Kidney tubule cell (primary cell): ENCODE measurements at regions not wholly inside any gene's neighbourhood (a gene's known extent, or its start where the extent isn't known, plus 50 kb on each side); places are given as distances from the start of the nearest gene placed in this dataset.
"Not testable (repeated sequence)": the region's sequence is repeated elsewhere in the genome, so short reads cannot be mapped to it uniquely, and the experiment has no call there.

Experiments
- DNase-seq: peaks from one replicate; pipeline ENCODE4 v3.0.0-alpha.2; 2018; ENCODE audit warnings: low spot score

GRCh38 chr3:90206482-90206881 lies 1099.1 kb downstream of the EPHA3 start:
- DNase-seq: not testable (repeated sequence)

GRCh38 chr3:90207353-90208097 lies 1100.1 kb downstream of the EPHA3 start:
- not testable (repeated sequence) for DNase-seq

DNA sequence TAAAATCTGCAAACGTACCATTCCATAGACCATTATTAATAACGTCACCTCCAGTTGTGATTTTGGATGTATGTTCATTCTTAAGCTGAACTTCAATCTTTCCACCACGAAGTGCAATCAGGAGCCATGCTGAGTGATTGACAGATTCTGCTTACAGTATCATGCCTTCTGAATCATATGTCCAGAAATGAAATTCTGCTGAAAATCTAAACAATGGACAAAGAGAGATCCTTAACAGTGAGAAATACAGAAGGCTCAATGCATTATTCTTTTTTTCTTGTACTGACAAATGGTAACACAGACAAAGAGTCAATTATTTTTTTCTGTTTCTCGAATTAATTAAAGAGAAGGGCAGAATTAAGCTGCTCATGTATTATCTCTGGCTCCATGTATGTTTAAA lies 1114.5 kb downstream of the EPHA3 start:
- no peak for DNase-seq

DNA sequence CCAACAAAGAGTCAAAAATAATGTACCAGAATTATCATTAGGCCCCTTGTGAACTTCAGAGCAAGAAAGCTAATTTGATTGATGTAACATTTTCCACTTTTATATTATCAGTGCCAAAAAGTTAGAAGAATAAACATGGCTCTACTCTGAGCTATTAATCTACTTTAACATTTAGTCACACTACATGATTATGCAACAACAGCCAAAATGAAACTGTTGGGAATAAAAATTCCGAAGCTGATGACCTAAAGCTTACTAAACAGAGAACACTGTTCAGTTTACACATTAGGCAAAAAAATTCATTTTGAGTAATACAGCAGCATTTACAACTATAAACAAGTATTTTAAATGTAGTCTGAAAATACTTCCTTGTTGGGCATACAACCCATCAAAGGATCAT lies 1134.1 kb downstream of the EPHA3 start:
- DNase-seq: no peak

- no peak for DNase-seq
Observed at GRCh38 chr3:90253131-90253530, 1145.7 kb downstream of the EPHA3 start.

DNA sequence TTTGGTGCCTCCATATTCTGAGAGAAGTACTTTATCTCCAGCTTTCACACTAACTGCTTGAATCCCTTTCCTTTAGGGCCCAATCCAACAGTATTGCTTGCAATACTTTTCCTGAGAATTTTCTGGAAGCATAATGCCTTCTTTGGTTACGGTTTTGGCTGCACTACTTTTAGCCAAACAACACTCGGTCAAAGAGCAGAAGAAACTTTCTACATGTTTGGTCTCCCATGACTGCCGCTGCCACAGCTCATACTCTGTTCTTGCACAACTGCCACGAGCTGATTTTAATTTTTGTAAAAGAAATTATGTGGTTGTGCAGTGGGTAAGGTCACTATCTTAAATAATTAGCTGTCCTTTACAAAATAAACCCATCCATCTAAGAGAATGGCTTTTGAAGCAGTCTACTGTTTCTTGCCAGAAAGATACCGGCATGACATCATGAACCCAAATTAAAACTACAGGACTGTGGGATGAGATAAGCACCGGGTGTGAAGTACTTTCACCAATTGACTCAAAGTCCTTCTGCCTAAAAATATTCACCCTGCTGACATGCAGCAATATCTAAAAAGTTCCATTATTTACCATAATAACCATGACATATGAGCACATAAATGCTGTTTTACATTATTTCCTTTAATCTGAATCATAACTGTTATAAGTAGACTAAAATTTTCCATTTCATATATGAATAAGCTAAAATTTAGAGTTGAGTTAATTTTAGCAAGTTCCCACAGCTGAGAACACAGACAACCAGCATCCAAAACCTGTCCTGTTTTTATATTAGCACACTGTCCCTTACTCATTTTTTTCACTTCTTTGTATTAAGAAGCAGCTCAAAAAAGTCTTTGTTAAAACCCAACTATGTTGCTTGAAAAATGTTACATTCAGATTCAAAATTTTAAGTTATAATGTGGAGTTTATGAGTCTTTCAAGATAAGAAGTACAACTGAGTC lies 1154.3 kb downstream of the EPHA3 start:
- no peak for DNase-seq
